ENCODE measurements at regions not wholly inside any gene's neighbourhood (a gene's known extent, or its start where the extent isn't known, plus 50 kb on each side); places are given as distances from the start of the nearest gene placed in this dataset.

DNA sequence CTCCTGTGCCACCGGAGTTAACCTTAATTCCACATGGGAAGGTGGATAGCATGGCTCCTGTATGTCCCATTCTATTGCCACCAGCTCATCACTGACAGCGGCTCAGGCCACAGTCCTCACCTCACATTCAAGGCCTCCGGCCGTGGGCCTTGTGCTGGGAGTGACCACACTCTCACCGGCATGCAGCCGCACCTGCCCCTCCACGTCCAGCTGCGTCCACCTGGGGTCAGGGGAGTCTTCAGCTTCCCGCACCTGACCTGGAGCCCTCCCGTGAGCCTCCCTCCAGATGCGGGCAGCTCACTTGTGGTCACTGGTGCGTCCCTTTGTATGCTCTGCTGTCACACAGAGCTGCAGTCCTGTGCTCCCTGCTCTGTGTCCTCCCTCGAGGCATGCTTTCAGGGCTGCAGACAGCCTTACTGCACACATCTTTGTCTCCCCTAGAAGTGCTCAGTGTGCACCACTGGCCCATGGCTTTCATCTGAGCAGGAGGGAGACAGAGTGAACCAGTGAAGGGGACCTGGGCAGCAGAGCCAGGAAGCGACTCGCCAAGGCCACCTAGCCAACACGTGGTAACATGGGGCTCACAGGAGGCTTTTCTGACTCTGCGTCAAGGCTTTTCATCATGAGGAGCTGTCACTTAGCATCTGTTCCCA, 210.1 kb downstream of the ERCC6L2 start:
- TF ChIP-seq, protein P1, sequence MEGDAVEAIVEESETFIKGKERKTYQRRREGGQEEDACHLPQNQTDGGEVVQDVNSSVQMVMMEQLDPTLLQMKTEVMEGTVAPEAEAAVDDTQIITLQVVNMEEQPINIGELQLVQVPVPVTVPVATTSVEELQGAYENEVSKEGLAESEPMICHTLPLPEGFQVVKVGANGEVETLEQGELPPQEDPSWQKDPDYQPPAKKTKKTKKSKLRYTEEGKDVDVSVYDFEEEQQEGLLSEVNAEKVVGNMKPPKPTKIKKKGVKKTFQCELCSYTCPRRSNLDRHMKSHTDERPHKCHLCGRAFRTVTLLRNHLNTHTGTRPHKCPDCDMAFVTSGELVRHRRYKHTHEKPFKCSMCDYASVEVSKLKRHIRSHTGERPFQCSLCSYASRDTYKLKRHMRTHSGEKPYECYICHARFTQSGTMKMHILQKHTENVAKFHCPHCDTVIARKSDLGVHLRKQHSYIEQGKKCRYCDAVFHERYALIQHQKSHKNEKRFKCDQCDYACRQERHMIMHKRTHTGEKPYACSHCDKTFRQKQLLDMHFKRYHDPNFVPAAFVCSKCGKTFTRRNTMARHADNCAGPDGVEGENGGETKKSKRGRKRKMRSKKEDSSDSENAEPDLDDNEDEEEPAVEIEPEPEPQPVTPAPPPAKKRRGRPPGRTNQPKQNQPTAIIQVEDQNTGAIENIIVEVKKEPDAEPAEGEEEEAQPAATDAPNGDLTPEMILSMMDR (IDR thresholded peaks at IDR 0.05): no peak
- no peak for TF ChIP-seq POLR2A (IDR thresholded peaks at IDR 0.05; ENCODE audit: low read depth)

Measured in esophagus muscularis mucosa (tissue), 3 donors.